Endothelial cell of umbilical vein (primary cell): ENCODE measurements at regions not wholly inside any gene's neighbourhood (a gene's known extent, or its start where the extent isn't known, plus 50 kb on each side); places are given as distances from the start of the nearest gene placed in this dataset.

Experiments used
- BruUV-seq: library from RNA; stranded (reverse); fragments of 400-500 nt; replicated peaks from 2 replicates; lab custom pipeline; 2021; lab: Mats Ljungman, UMichigan
- CTCF ChIA-PET: fragments of 300-600, 350-600 bp; sonication (Branson Sonifier 250); formaldehyde crosslinking; loops from one replicate; lab custom pipeline; 2021; ENCODE audit warnings: antibody characterized with exemption, inconsistent platforms; lab: Charles Lee
- POLR2A ChIA-PET: fragments of 300-600, 350-600 bp; sonication (Branson Sonifier 250); formaldehyde crosslinking; loops from one replicate; lab custom pipeline; 2021; ENCODE audit warnings: antibody characterized with exemption, inconsistent platforms; lab: Charles Lee
- DNase-seq: peaks from one replicate; pipeline ENCODE4 v3.0.0-alpha.2; 2011; ENCODE audit warnings: low read depth, low spot score
- FAIRE-seq: peaks from 2 replicates; lab custom pipeline; 2011; peaks lifted over from hg19 to GRCh38; lab: Jason Lieb, UNC
- H2AFZ ChIP-seq: 2 replicates; pipeline ENCODE4 v1.6.0; 2012; ENCODE audit warnings: low read depth, low read length, control low read depth, inconsistent platforms
- H3K27ac ChIP-seq: 2 replicates; pipeline ENCODE4 v1.5.1; 2011; ENCODE audit warnings: low read depth, mild to moderate bottlenecking, control low read depth, low read length, moderate library complexity; ENCODE audit not compliant: insufficient read depth
- H3K27me3 ChIP-seq, 2 experiments: 2 replicates each; pipeline versions ENCODE4 v1.6.0 to v1.6.1; 2011; ENCODE audit warnings: low read length in 2 of 2, mixed read lengths in 1 of 2; ENCODE audit not compliant: control insufficient read depth in 2 of 2, insufficient read depth in 2 of 2
- H3K36me3 ChIP-seq, 2 experiments: 2 replicates in 1 of 2; 3 replicates in 1 of 2; pipeline ENCODE4 v1.5.1; 2011; ENCODE audit warnings: low read length in 2 of 2, mild to moderate bottlenecking in 1 of 2, moderate library complexity in 1 of 2; ENCODE audit not compliant: control insufficient read depth in 2 of 2, insufficient read depth in 2 of 2; ENCODE audit errors: extremely low read depth in 1 of 2
- H3K4me1 ChIP-seq: 3 replicates; pipeline ENCODE4 v1.5.1; 2011; ENCODE audit warnings: mild to moderate bottlenecking, low read length; ENCODE audit not compliant: control insufficient read depth, insufficient read depth; ENCODE audit errors: extremely low read depth
- H3K4me2 ChIP-seq: 2 replicates; pipeline ENCODE4 v1.6.1; 2011; ENCODE audit warnings: low read length, control low read depth, mixed read lengths; ENCODE audit not compliant: insufficient read depth
- H3K4me3 ChIP-seq, 3 experiments: fragments of 200-600 bp in 1 of 3; sonication (generic), shearing (Covaris generic) in 1 of 3; replicated peaks in 1 of 3; 2 replicates each; pipeline ENCODE4 v1.5.1; 2011 to 2016; ENCODE audit warnings: control low read depth in 3 of 3, low read length in 3 of 3, mild to moderate bottlenecking in 2 of 3, inconsistent platforms in 1 of 3, low read depth in 1 of 3, moderate library complexity in 1 of 3; ENCODE audit not compliant: insufficient read depth in 1 of 3
- H3K79me2 ChIP-seq: 2 replicates; pipeline ENCODE4 v1.6.0; 2012; ENCODE audit warnings: low read length, inconsistent platforms; ENCODE audit not compliant: control insufficient read depth, insufficient read depth
- H3K9ac ChIP-seq: replicated peaks from 2 replicates; pipeline ENCODE3; 2011; ENCODE audit warnings: low read length, control low read depth; ENCODE audit not compliant: insufficient read depth; ENCODE audit errors: extremely low read depth
- H3K9me1 ChIP-seq: replicated peaks from 3 replicates; pipeline ENCODE4 v1.6.0; 2011; ENCODE audit warnings: mild to moderate bottlenecking, low read length; ENCODE audit not compliant: control insufficient read depth, insufficient read depth; ENCODE audit errors: extremely low read depth
- H3K9me3 ChIP-seq: replicated peaks from 2 replicates; pipeline ENCODE4 v1.5.1; 2012; ENCODE audit warnings: low read length, inconsistent platforms; ENCODE audit not compliant: control insufficient read depth, insufficient read depth
- H4K20me1 ChIP-seq: replicated peaks from 2 replicates; pipeline ENCODE3; 2011; ENCODE audit warnings: mild to moderate bottlenecking, low read length; ENCODE audit not compliant: control insufficient read depth, insufficient read depth; ENCODE audit errors: extremely low read depth
- CTCF ChIP-seq, 2 donors: IDR thresholded peaks; 1 replicate in 1 of 2; 2 replicates in 1 of 2; pipeline ENCODE4 v1.5.1; 2011; ENCODE audit warnings: low read length in 2 of 2, mild to moderate bottlenecking in 2 of 2, moderate library complexity in 2 of 2, control low read depth in 1 of 2, inconsistent platforms in 1 of 2, low read depth in 1 of 2; ENCODE audit not compliant: insufficient read depth in 1 of 2; ENCODE audit errors: extremely low read depth in 1 of 2
- EZH2 ChIP-seq: IDR thresholded peaks from 2 replicates; pipeline ENCODE4 v1.6.1; 2012; ENCODE audit warnings: borderline replicate concordance, low read depth, mild to moderate bottlenecking, moderate library complexity, low read length, inconsistent platforms; ENCODE audit not compliant: severe bottlenecking
- FOS ChIP-seq: IDR thresholded peaks from 2 replicates; pipeline ENCODE4 v1.6.1; 2011; ENCODE audit warnings: mild to moderate bottlenecking, low read length, moderate library complexity, borderline replicate concordance; ENCODE audit not compliant: insufficient read depth
- GATA2 ChIP-seq: IDR thresholded peaks from 2 replicates; pipeline ENCODE4 v1.7.0; 2011; ENCODE audit warnings: low read depth, mild to moderate bottlenecking, moderate library complexity, mixed read lengths, low read length; ENCODE audit not compliant: insufficient read length, insufficient read depth
- JUN ChIP-seq: IDR thresholded peaks from 2 replicates; pipeline ENCODE4 v1.6.1; 2011; ENCODE audit warnings: borderline replicate concordance, low read depth; ENCODE audit not compliant: insufficient read length, insufficient read depth
- MAX ChIP-seq: IDR thresholded peaks from 2 replicates; pipeline ENCODE4 v1.6.1; 2011; ENCODE audit not compliant: insufficient read depth, insufficient read length
- MYC ChIP-seq: IDR thresholded peaks from one replicate; pipeline ENCODE4 v1.6.1; 2011; ENCODE audit warnings: mild to moderate bottlenecking, low read depth, low read length
- POLR2A ChIP-seq: IDR thresholded peaks from 2 replicates; pipeline ENCODE4 v1.6.1; 2012; ENCODE audit warnings: low read depth, mild to moderate bottlenecking, control low read depth, low read length
- POLR2AphosphoS5 ChIP-seq: IDR thresholded peaks from 2 replicates; pipeline ENCODE4 v1.6.1; 2012; ENCODE audit warnings: low read depth, mild to moderate bottlenecking, control low read depth, low read length, moderate library complexity; ENCODE audit not compliant: insufficient read depth
- dilution Hi-C: fragments of 300-500 bp; cut with MboI; formaldehyde crosslinking; loops from one replicate; pipeline ENCODE4 v1.15.0; 2019; ENCODE audit warnings: low sequenced_read_pairs; ENCODE audit not compliant: extremely low pct_ligation_motif_present
- intact Hi-C: fragments of 100-400 bp; cut with micrococcal nuclease; formaldehyde crosslinking; loops from one replicate; pipeline ENCODE4 v1.10.0; 2022

GRCh38 chr9:89756891-89757537, 152.2 kb downstream of the GADD45G start:
- H3K27me3 ChIP-seq = no peaks in the 10 kb centered on the region
- no peak overlapping the region for H2AFZ ChIP-seq
- no peak overlapping the region for H3K9ac ChIP-seq
- ChIA-PET CTCF (no interaction called here), POLR2A (no interaction called here)
- no TSS peak for BruUV-seq
- no peaks in the 10 kb centered on the region for H4K20me1 ChIP-seq
- no peak for DNase-seq
- TF ChIP-seq POLR2A (no peak), MAX (no peak), POLR2AphosphoS5 (no peak), FOS (no peak), MYC (no peak), EZH2 (no peak), CTCF (IDR thresholded peaks at IDR 0.05; ENCODE audit: extremely low read depth in 1 of 2, insufficient read depth in 1 of 2, low read depth in 1 of 2, low read length in 2 of 2) (no peak), JUN (no peak), GATA2 (no peak)
- H3K9me3 ChIP-seq = no peaks in the 10 kb centered on the region
- no peaks in the 10 kb centered on the region for H3K9me1 ChIP-seq
- intact Hi-C loops (no loop called here), dilution Hi-C loops (no loop called here)
- no peak overlapping the region for H3K27ac ChIP-seq
- no peaks in the 10 kb centered on the region for H3K79me2 ChIP-seq
- no peaks in the 10 kb centered on the region for H3K36me3 ChIP-seq
- no peak overlapping the region for H3K4me3 ChIP-seq
- no peaks in the 10 kb centered on the region for H3K4me1 ChIP-seq
- no peak for FAIRE-seq
- no peak overlapping the region for H3K4me2 ChIP-seq
